NOMO-1 treated with DMSO at 0.1 percent for 48 hours (cell line): ENCODE measurements at regions not wholly inside any gene's neighbourhood (a gene's known extent, or its start where the extent isn't known, plus 50 kb on each side); places are given as distances from the start of the nearest gene placed in this dataset.
"Not testable (repeated sequence)": the region's sequence is repeated elsewhere in the genome, so short reads cannot be mapped to it uniquely, and the experiment has no call there.

Experiments used
- DNase-seq: peaks from one replicate; lab custom pipeline; 2025; ENCODE audit not compliant: unreplicated experiment; lab: John Stamatoyannopoulos, UW

- DNase-seq = no peak
These were observed 158.8 kb upstream of the KYNU start for GRCh38 chr2:142718576-142719155.

GRCh38 chr2:142716463-142717242 lies 160.8 kb upstream of the KYNU start:
- no peak for DNase-seq

DNA sequence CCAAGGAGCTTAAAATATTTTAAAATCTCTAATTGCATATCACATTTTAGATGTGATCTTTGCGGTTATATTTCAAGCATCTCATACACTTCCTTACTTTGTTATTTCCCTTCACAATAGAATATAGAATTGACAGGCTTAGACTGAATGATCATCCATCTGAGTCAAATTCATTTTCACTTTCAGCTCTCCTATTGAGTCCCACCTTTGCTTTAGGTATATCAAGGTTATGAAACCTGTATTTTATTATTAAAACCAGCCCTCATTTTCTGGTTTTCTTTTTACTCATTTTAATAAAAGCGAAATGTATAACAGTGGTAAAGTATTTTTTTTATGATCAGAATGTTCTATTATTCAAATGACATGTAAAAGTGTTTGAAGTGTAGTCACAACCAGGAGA lies 162.9 kb upstream of the KYNU start:
- DNase-seq = no peak

- DNase-seq = no peak
These were observed 167.1 kb upstream of the KYNU start for GRCh38 chr2:142710336-142710735.

- DNase-seq = no peak
These were observed 170.1 kb upstream of the KYNU start for GRCh38 chr2:142707318-142707717.

DNA sequence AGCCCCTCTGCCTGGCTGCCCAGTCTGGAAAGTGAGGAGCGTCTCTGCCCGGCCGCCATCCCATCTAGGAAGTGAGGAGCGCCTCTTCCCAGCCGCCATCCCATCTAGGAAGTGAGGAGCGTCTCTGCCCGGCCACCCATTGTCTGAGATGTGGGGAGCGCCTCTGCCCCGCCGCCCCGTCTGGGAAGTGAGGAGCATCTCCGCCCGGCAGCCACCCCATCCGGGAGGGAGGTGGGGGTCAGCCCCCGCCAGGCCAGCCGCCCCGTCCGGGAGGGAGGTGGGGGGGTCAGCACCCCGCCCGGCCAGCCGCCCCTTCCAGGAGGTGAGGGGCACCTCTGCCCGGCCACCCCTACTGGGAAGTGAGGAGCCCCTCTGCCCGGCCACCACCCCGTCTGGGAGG lies 175.1 kb upstream of the KYNU start:
- DNase-seq = not testable (repeated sequence)

DNA sequence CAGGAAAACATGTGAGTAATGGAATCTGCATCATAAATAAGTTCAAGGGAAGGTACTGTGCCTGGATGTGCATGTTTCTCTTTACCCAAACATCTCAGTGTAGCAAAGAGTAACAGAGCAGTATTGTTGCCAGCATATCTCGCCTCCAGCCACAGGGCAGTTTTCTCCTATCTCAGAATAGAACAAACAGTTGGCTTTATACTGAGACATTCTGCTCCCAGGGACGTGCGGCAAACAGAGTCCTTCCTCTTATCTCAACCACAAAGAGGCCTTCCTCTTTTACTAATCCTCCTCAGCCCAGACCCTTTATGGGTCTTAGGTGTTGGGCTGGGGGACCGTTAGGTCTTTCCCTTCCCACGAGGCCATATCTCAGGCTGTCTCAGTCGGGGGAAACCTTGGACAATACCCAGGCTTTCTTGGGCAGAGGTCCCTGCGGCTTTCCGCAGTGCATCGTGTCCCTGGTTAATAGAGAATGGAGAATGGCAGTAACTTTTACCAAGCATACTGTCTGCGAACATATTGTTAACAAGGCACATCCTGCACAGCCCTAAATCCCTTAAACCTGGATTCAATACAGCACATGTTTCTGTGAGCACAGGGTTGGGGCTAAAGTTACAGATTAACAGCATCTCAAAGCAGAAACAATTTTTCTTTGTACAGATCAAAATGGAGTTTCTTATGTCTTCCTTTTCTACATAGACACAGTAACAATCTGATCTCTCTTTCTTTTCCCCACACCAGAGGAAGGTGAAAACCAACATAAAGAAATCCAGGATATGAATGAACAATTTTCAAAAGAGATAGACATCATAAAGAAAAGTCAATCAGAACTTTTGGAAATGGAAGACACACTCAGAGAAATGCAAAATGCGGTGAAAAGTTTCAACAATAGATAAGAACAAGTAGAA lies 181.9 kb upstream of the KYNU start:
- peak; percentile 86 for DNase-seq

DNA sequence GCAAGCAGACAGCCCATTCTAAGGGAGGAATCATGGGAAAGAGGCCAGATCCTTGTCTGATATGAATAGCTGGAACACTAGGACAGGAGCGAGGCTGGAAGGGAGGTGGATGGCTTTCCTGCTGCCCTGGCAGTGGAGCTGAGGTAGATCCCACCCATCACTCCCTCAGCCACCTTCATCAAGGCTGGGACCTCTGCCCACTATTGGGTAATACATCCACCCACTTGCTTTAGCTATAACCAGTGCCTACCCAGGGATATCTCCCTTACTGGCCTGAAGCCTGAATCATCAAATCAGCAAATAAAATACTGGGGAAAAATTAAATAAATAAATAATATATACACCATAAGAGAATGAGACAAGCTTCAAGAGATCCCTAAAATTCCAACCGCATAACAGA lies 183.2 kb upstream of the KYNU start:
- DNase-seq = no peak

- DNase-seq = no peak
These were observed 184.1 kb upstream of the KYNU start for GRCh38 chr2:142693171-142693950.

DNA sequence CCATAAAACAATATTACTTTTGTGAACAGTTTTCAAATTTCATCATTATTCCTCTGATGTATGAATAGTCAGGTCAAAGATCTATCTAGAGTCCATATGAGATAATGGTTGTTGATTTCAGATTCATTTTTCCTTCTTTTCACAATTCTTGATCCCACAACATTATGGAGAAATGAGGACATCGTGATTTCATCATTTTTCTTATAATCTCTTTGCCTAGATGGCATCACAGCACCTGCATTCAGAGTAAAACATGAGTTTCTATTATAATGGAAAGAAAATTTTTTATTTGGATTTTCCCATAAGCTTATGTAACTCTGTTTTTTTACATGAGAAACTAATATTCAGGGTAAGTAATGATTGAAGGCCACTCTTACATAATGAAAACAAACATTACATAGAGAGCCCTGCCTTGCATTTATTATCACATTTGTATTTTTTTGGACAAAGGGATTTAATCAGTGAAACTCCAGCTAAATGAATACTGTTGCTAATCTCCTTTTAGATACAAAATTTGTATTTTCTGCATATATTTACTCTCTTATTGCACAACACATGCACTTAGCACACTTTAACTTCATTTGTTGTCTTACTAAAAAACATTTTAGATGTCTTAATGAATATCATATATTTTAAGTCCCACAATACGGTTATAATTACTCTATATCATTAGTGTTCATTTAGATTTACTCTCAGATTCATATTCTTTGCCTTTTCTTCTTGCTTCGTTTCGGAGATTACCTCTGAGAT lies 188.4 kb upstream of the KYNU start:
- DNase-seq = no peak

- DNase-seq = no peak
These were observed 190.0 kb upstream of the KYNU start for GRCh38 chr2:142687509-142687908.

GRCh38 chr2:142687075-142687474 lies 190.4 kb upstream of the KYNU start:
- DNase-seq = no peak

DNA sequence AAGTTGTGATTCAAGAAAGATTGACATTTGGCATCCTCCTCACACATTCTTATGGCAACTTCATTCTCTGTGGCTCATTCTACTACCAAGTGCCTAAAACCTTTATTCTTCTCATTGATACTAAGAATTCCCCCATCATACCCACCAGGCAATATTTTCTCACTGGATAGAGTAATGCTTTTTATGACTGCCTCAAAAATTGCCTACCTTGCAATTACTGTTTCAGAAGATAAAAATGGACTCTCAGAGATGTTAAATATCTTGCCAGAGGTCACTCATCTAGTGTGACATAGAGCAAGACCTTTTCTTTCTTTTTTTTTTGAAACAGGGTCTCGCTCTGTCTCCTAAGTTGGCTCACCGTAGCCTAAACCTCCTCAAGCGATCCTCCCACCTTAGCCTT lies 192.8 kb upstream of the KYNU start:
- no peak for DNase-seq

- peak; percentile 18 for DNase-seq
These were observed 194.9 kb upstream of the KYNU start for GRCh38 chr2:142682528-142682927.

DNA sequence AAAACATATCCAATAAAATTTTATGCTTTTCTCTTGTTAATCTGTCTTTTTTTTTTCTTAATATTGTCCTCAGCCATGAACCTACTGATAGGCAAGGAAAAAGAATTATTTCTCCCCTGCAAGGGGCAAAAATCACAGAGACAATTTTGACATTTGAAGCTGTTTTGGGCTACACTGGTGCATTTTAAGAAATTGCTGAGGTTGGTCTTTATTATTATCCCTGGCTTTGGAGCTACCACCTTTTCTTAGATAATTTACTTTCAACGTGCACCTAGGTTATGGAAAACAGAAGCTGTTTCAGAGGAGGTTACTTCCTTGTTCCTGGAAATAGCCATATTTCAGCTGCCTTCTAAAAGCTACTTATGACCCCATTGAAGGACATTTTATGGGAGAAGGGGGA lies 195.5 kb upstream of the KYNU start:
- no peak for DNase-seq

DNA sequence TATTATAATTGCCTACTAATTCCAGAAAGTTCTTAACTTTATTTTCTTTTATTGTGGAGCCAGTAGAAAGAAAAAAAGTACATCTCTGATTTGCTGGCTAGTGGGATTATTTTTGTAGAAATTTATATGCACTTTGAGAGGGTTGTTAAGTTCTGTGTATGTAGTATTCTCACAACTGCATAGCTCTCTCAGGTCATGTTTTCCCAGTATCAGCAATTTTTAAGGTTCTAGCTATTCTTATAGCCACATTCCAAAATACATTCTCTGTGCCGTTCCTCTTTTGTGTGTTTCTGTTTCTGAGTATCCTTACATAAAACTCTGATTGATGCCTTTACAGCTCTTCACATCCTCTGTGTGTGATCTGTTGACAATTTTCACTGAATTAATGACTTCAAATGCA lies 199.3 kb upstream of the KYNU start:
- DNase-seq = no peak

DNA sequence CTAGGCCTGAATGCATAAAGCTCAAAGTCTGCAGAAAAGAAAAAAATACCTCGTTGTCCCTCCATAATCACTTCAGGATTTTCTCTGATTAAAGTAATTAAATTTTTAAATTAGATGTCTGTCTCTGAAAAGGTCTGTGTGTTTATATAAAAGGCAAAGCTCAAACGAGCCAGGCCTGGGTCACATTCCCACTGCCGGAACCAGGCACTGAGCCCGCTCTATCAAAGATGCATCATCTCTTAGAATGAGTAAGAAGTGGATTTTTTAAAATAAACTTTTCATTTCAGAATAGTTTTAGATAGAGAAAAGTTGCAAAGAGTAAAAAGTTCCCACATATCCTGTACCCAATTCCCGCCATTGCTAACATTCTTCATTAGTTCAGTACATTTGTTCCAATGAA lies 202.1 kb upstream of the KYNU start:
- DNase-seq = no peak

GRCh38 chr2:142673836-142674235 lies 203.6 kb upstream of the KYNU start:
- no peak for DNase-seq

- DNase-seq = no peak
These were observed 204.8 kb upstream of the KYNU start for GRCh38 chr2:142672698-142673097.

DNA sequence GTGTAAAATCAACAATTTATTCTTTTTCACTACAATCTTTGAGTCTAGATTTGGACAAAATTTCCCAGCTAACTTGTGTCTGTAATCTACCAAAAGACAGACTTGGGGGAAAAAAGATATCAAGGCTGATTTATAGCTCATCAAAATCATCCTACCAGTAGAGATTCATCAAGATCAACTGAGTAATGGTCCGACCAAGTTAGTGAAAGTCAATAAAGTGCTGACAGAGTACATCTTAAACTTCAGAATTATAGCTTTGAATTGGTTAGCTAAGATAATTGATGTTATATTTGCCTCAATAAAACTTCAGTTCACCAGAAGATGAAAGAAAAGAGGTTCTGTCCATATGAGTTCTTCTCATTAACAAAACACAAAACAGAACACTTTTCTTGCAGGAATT lies 207.1 kb upstream of the KYNU start:
- no peak for DNase-seq
